T-helper 2 cell treated with Interferon-gamma antibody and Interleukin-4, amounts not matched to agents 100 ng/mL and 5 ng/mL, for 36 hours (primary cell): ENCODE measurements at regions not wholly inside any gene's neighbourhood (a gene's known extent, or its start where the extent isn't known, plus 50 kb on each side); places are given as distances from the start of the nearest gene placed in this dataset.
"Not testable (repeated sequence)": the region's sequence is repeated elsewhere in the genome, so short reads cannot be mapped to it uniquely, and the experiment has no call there.

Experiments used
- intact Hi-C: fragments of 100-400 bp; cut with micrococcal nuclease; formaldehyde crosslinking; loops from one replicate; pipeline ENCODE4 v1.15.1; 2023

DNA sequence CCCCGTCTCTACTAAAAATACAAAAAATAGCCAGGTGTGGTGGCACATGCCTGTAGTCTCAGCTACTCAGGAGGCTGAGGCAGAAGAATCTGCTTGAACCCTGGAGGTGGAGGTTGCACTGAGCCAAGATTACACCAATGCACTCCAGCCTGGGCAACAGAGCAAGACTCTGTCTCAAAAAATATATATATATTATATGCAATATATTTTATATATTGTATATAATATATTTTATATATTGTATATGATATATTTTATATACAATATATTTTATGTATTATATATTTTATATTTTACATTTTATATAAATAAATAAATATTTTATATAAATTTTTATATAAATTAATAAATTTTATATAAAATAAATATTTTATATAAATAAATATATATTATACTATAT lies 140.2 kb upstream of the ATP11B start:
- intact Hi-C loops: not testable (repeated sequence)

DNA sequence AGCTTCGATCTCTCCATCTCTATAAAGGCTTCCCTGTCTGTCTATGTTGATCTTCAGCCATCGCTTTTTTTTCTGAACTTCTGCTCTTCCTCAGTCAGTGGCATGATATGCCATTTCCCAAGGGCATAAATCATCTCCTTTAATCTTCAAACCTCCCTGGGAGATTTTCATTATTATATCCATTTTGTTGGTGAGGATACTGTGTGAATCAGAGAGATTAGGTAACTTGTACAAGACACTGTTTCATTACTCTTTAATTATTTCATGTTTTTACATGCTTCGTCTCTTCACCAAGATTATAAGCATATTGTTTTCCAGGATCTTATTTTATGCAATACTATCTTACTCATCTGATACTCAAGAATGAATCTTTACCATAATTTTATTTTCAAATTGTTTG lies 124.8 kb upstream of the ATP11B start:
- intact Hi-C loops: no loop called here

DNA sequence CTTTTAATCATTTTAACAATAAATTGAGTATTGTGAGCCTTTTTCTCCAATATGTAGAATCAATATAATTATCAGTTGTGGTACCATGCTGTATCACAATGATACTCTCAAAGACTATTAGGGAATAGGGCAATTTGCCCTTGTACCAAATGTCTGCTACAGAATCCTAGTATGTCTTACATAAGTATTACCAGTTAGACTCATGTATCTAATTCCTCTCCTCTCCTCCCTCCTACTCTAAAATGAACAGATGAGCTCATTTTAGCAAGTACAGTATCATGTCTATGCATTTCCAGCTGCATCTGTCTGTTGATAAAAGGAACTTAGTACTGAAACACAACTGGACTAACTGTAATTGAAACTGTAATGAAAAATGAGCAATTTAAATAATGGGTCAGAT lies 124.3 kb upstream of the ATP11B start:
- intact Hi-C loops: no loop called here

DNA sequence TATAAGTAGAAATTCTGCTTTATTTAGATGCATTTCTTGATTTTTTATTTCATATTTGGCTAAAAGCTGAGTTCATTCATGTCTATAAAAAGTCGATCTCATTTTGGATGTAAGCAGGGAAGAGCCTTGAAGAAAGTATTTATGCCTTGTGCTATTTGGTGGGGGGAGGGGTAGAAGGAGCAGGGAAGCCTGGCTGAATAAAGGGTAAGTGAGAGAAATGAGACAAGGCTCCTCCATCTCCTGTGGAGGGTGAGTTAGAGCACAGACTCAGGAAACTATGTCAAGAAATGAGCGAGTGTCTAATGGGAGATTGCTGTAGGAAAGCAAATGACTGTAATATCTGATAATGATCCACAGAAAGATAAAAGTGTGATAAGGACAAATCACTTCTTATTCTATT lies 121.8 kb upstream of the ATP11B start:
- intact Hi-C loops: no loop called here

DNA sequence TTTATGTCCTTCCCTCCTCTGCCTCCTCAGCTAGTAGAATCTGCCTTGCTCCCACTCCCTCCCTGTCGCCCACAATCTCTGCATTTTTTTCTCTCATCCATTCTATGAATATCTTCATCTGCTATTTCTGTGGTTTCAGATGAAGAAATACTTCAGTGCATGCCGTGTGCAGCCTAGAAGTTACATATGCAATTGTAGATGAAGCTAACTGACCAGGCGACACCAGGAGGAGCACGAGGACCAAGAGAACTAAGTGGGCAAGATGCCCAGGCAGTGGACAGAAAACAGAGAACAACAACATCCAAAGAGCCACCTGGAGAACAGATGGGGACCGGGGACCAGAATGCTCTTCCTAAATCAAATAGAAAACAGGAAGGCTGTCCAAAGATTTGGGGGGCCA lies 121.4 kb upstream of the ATP11B start:
- intact Hi-C loops: no loop called here

DNA sequence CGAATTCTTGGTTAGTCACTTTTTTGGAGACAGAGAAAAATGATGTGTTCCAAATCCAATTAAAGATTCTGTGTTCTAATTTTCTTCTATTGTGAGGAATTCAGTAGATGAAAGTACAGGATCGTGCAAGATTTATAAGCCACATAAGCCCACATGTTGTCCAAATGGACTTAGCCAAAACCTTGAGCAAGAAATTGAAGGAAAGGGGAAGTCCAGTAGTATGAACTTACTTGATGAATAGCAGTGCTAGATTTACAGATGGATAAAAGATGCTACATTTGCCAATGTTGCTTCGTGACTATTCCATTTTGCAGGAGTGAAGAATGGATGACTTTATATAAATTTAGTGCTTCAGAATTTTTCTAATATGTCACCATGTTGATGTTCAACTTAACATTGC lies 120.0 kb upstream of the ATP11B start:
- intact Hi-C loops: no loop called here

DNA sequence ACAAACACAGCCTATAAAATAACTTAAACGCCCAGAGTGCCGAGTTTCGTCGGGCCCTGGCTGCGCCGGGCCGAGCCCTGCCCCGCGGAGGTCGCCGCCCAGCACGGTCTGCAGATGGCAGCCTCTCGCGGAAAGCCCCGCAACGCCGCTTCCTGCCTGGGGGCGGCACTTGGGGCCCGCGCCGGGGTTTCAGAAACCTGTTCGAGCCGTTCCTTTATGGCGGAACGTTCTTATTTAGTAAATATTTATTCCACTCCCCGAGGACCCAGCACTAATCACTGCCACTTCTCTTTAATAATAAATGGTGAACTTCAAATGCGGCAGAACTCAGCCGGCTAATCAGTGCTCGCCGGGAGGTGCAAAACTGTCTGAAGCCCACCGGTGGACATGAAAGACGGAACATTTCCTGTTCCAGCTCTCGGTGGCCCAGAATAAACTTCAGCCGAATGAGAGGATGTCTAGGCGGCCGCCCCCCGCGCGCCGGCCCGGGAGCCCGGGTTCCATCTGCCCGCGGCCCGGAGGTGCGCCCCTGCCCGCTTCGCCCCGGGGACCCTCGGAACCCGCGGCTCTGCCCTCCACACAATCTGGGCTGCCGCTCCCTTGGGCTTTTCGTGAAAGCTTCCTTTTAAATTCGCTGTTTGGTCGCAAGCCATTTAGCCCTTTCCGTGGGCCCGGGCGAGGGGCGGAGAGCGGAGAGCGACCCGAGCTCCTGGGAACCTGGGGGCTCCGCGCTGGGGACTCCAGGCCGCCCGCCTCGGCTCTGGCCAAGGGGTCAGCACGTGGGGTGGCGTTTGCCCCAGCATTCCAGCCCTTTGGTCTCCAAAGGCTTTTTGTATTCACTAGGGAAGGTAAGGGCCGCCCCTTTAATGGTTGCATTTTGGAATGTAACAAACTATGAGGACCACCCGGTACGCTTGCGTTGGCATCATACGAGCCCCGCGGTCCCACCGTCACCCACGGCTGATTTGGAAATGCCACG lies 110.8 kb upstream of the ATP11B start:
- intact Hi-C loops: loop anchor here (1.0 to 10.0 kb wide), 8 partner anchors 190 to 1470 kb away; no protein-coding TSS in a partner anchor

DNA sequence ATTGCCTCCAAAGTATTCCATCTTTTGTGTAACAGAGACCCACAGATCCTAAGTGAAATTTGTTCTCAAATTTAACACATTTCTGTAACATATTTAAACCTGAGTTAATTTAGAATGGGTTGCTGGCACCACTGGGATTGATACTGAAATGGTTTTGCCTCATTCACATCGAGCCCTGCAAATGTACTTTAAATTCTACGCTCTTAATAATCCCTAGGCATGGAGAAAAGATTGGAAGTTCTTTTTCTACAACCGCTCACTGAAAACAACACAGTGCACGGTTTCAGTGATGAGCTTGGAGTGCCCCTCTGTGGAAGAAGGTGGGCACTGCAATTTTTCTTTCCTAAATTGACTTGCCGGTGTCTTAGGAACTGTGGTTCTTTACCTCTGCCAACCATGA lies 109.9 kb upstream of the ATP11B start:
- intact Hi-C loops: loop anchor here (1.0 to 10.0 kb wide), 8 partner anchors 191 to 1471 kb away; no protein-coding TSS in a partner anchor

DNA sequence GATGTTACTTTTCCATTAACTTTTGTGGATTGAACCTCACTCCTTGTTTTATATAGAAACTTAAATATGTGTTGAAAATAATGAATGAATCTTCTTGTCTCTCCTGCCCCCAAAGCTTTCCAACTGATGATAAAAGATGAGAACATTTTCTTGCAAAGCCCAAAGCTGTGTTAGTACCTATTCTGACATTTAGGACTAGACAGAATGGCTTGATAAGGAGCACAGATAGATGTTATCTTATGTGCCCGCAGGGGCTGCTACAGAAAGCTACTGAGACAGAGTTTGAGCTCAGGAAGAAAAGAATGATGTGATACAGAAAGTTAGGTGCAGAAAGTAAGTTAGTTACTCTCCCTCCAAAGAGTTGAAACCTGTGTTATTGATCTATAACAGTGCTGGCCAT lies 109.4 kb upstream of the ATP11B start:
- intact Hi-C loops: loop anchor here (1.0 to 10.0 kb wide), 8 partner anchors 192 to 1472 kb away; no protein-coding TSS in a partner anchor

DNA sequence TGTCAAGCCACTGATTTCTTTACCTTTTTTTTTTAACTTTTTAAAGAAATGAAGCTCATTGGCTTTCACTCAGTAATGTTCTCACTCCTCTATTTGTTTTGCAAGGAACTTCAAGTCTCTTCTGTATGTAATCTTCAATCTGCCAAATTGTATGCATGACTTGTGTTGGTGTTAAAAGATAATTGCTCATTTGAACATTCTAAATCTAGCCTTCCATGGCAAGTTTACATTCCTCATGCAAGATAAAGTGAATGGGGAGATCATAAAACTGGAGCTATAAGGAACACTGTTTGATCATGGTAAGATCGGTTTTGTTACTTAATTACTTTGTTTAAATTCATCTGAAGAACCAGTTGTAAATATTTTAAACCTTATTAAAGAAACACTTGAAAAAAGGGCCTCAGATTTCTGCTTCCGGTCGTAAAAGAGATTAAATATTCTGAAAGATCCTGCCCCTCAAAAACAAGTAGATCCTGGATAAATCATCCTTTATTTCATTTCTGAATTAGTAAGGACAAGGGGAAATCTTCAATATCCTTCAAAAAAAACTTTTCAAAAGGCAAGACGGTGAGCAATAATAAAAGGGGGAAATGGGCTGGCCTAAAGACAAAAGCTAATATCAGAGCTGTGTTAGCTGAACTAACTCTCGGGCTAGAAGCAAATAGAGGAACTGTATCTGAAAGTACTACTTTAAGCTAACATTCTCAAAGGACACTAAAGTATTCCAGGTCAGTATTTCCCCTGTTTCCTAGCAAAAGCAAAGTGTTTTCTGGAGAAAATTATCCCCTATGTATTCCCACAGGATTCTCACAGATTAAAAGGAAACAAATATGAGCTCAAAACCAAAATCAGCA lies 107.0 kb upstream of the ATP11B start:
- intact Hi-C loops: loop anchor here (10.0 kb wide), 1 partner anchor 291 kb away; no protein-coding TSS in a partner anchor

DNA sequence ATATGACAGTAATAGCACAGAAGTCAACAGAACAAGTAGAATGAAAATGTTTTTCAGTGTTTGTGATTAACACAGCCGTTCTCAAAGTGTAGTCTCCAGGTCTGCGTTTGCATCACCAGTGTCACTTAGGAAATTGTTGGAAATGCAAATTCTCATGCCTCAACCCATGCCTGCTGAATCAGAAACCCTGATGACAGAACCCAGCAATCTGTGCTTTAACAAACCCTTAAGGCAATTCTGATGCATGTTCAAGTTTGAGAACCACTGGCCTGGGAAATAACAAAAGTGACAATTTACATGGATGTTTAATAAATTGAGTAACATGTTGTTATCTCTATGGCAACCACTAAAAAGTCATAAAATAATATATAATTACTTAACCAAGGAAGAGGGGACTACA lies 103.1 kb upstream of the ATP11B start:
- intact Hi-C loops: no loop called here

DNA sequence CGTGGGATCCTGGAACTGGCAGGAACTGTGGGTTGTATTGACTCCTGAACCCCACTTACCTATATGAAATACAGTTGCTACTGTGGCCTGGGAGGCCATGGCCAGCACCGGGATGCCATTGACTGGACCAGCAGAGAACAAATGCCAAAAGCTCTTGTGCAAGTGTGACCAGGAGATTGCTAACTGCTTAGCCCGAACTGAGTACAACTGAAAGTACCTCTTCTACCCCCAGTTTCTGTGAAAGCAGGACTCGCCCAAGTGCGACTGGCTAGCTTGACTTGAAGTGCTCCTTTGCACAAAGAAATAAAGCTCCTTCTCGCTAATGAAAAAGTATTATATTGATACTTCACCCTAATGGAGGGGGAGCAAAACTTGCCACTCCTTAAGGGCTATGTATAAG lies 101.3 kb upstream of the ATP11B start:
- intact Hi-C loops: no loop called here

DNA sequence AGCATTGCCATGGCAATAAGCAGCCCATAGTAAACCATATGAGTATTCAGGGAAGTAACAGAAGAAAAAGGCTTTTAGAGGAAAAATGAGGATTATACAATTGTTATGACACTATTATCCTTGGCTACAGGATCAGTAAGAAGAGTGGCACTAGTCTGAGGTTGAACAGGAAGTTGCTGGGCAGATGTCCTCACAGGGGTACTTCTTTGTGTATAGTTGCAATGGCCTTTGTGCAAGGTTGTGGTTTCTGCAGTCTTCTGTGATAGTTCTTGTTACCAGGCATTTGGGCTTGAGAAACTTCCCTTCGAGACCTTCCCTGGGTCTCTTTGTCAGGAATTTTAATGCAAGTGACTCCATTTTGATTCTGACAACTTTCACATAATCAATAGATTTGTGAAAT lies 100.6 kb upstream of the ATP11B start:
- intact Hi-C loops: no loop called here

DNA sequence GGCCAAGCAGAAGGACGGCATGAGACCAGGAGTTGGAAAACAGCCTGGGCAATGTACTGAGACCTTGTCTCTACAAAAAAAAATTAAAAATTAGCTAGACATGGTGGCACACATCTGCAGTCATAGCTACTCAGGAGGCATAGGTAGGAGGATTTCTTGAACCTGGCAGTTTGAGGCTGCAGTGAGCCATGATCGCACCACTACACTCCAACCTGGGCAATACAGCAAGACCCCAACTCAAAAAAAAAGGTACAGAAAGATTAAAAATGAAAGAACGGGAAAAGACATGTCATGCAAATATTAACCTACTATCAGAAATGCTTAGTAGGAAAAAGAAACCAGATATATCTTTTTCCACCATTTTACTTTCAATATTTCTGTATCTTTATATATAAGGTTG lies 99.6 kb upstream of the ATP11B start:
- intact Hi-C loops: no loop called here

DNA sequence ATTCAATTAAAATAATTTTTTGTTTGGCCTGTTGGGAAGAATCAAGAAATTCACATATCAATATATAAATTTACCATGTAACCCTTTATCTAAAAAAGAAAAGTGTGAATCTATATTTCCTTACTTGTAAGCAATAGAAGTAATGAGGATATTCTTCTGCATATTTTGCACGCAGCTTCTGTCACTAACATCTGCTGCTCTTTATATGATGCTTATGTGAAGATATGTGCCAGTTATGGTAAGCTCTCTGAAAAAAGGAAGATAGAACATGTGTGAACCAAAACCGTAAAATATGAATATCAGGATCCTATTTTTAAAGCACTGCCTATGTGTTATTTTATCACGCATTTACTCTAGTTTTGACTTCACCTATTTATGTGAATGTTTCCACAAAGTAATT lies 96.4 kb upstream of the ATP11B start:
- intact Hi-C loops: no loop called here

DNA sequence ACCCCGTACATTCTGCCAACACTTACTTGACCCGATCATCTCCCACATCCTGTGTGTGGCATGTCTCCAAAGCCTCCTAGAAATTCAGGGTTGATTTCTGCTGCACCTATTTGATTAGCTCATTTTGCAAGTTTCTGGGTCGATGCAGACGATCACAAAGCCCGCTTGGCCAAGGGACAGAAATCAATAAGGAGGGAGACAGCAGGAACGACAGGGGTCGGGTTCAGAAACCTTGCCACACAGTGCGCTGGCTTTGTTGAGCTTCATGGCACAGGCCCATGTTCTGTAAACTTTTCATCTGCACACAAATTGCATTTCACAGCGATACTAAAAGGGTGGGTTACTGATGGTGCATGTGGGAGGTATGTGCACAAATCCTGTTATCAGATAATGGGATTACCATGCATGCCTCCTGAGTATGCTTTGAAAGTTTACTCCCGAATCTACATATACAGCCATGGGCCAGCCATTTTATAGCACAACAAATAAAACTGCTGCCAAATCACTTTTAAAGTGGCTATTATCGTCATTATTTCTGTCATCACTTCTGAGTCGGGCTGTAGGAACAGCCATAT lies 95.9 kb upstream of the ATP11B start:
- intact Hi-C loops: no loop called here

DNA sequence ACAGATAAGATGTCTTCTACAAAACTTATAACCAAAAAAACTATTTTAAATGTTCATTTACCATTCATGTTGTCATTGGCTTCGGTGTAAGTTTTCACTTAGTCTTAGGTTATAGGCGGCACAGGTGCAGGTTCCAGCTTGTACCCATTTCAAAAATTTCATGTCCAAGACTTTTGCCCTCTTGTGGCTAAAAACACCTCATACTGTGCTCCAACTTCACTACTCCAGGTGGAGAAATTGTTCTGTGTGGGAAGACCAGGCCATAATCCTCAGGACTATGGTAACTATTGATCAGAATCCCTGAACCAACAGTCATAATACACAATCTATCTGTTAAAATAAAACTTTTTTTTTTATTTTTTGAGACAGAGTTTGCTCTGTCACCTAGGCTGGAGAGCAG lies 95.2 kb upstream of the ATP11B start:
- intact Hi-C loops: no loop called here

DNA sequence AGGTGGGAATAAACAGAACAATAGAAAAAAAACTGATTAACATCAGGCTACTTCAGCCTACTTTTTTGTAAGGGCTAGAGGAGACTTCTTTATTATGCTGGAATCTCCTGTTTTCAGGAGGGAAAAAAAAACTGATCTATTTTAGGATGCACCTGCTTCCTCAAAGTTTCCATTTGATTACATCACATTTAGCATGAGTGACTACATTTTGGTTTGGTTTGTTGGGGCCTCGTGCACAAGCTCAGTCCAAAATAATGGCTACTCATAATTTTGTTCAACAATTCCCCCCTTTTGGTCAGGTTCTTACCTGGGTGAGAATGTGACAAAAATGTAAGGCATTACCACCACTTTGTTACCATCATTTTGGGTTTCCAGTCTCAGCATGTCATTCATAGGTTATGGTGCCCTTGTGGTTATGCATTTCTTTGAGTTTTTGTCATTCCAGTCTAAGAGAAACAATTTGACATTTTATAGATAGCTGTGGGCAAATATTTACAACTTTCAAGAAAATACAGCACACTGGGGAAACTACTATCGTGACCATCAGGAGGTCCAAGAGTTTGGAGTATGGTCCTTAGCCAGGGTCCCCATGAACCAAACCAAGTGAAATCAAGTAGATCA lies 93.6 kb upstream of the ATP11B start:
- intact Hi-C loops: no loop called here

DNA sequence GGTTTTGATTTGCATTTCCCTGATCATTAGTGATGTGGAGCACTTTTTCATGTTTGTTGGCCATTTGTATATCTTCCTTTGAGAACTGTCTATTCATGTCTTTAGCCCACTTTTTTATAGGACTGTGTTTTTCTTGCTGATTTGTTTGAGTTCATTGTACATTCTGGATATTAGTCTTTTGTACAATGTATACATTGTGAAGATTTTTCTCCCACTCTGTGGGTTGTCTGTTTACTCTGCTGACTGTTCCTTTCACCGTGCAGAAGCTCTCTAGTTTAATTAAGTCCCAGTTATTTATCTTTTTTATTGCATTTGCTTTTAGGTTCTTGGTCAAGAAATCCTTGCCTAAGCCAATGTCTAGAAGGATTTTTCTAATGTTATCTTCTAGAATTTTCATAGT lies 91.1 kb upstream of the ATP11B start:
- intact Hi-C loops: no loop called here

DNA sequence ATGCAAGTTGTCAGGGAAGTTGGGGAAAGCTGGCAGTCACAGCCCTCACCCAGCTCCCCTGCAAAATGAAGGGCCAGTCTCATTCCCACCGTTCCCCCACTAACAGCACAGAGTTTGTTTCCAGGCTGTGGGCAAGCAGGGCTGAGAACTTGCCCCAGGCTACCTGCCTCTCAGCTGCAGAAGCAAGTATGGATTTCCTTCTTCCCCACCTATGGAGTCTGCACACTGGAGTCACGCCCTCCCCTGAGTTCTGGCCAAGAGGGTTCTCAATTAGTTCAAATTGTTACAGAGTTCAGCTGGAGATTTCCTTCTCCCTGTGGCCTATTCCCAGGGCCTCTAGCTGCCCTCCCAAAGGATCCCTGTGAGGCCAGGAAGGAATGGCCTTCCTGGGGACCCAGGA lies 90.1 kb upstream of the ATP11B start:
- intact Hi-C loops: no loop called here

DNA sequence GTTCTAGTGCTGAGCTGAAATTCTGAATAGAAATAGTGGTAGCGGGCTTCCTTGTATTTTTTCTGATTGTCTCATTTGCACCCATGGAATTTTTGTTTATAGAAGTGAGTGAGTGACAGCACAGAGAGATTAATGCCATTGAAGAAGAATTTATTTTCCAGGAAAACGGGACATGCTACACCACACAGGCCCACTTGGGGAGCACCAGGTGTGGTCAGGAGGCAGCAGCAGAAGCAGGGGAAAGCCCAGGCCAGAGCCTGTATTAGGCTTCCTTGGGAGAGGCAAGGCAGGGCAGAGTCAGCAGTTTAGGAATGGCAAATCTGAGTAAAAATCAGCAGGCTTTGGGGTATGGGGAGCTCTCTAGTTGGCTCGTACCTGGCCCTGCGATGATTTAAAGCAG lies 88.4 kb upstream of the ATP11B start:
- intact Hi-C loops: no loop called here
